IMR-90 (cell line): ENCODE measurements at regions not wholly inside any gene's neighbourhood (a gene's known extent, or its start where the extent isn't known, plus 50 kb on each side); places are given as distances from the start of the nearest gene placed in this dataset.

Source experiments
- ATAC-seq: fragments of 200-7000 bp; cut with Tn5 transposase; 2 replicates; pipeline ENCODE4 v1.9.1; 2020; ENCODE audit warnings: low read depth, mild to moderate bottlenecking, moderate library complexity
- BruUV-seq: library from RNA; stranded (reverse); fragments of 400-500 nt; replicated peaks from 2 replicates; lab custom pipeline; 2021; lab: Mats Ljungman, UMichigan
- CTCF ChIA-PET: fragments of 300-600 bp; formaldehyde crosslinking; extraction: SDS; loops from one replicate; lab custom pipeline; 2021; ENCODE audit warnings: antibody characterized with exemption; lab: Yijun Ruan, JAX
- POLR2A ChIA-PET: fragments of 300-600 bp; sonication (Branson Sonifier 250); formaldehyde crosslinking; loops from one replicate; lab custom pipeline; 2022; ENCODE audit warnings: antibody characterized with exemption; ENCODE audit not compliant: unreplicated experiment; lab: Charles Lee
- DNase-seq: peaks from one replicate; pipeline ENCODE4 v3.0.0; 2013
- H2AFZ ChIP-seq: replicated peaks from 2 replicates; pipeline ENCODE3; 2013; ENCODE audit warnings: low read length, mild to moderate bottlenecking; ENCODE audit not compliant: poor library complexity
- H2AK5ac ChIP-seq: 2 replicates; pipeline ENCODE4 v1.6.1; 2013; ENCODE audit warnings: low read depth, low read length, inconsistent platforms
- H2AK9ac ChIP-seq: replicated peaks from 2 replicates; pipeline ENCODE3; 2013; ENCODE audit warnings: mild to moderate bottlenecking, low read depth, low read length, moderate library complexity; ENCODE audit not compliant: poor library complexity
- H2BK120ac ChIP-seq: 2 replicates; pipeline ENCODE4 v1.6.1; 2013; ENCODE audit warnings: low read depth, low read length, inconsistent platforms
- H2BK15ac ChIP-seq: 3 replicates; pipeline ENCODE4 v1.6.1; 2013; ENCODE audit warnings: low read depth, low read length, inconsistent platforms
- H2BK20ac ChIP-seq: 2 replicates; pipeline ENCODE4 v1.6.1; 2013; ENCODE audit warnings: low read depth, mild to moderate bottlenecking, inconsistent platforms, low read length, moderate library complexity
- H2BK5ac ChIP-seq: 2 replicates; pipeline ENCODE4 v1.6.1; 2013; ENCODE audit warnings: mild to moderate bottlenecking, low read depth, low read length, inconsistent platforms; ENCODE audit not compliant: poor library complexity, severe bottlenecking
- H3K14ac ChIP-seq: replicated peaks from 2 replicates; pipeline ENCODE4 v1.6.1; 2013; ENCODE audit warnings: low read depth, low read length, inconsistent platforms
- H3K18ac ChIP-seq: 2 replicates; pipeline ENCODE4 v1.6.1; 2013; ENCODE audit warnings: low read depth, low read length, control low read depth
- H3K23ac ChIP-seq: 2 replicates; pipeline ENCODE4 v1.6.1; 2013; ENCODE audit warnings: low read depth, low read length, inconsistent platforms
- H3K27ac ChIP-seq: 2 replicates; pipeline ENCODE4 v1.5.1; 2013; ENCODE audit warnings: mild to moderate bottlenecking, control low read depth, low read length; ENCODE audit not compliant: insufficient read depth
- H3K27me3 ChIP-seq: 2 replicates; pipeline ENCODE4 v1.6.1; 2013; ENCODE audit warnings: low read length; ENCODE audit not compliant: control insufficient read depth, insufficient read depth
- H3K36me3 ChIP-seq: 2 replicates; pipeline ENCODE4 v1.6.1; 2013; ENCODE audit warnings: low read length, mixed read lengths; ENCODE audit not compliant: control insufficient read depth, insufficient read depth
- H3K4ac ChIP-seq: 2 replicates; pipeline ENCODE4 v1.6.1; 2013; ENCODE audit warnings: low read depth, low read length, inconsistent platforms
- H3K4me1 ChIP-seq: 2 replicates; pipeline ENCODE4 v1.6.1; 2013; ENCODE audit warnings: low read length, mixed read lengths; ENCODE audit not compliant: control insufficient read depth, insufficient read depth
- H3K4me2 ChIP-seq: 2 replicates; pipeline ENCODE4 v1.6.1; 2013; ENCODE audit warnings: low read depth, mild to moderate bottlenecking, control low read depth, low read length, moderate library complexity
- H3K4me3 ChIP-seq: 2 replicates; pipeline ENCODE4 v1.5.1; 2013; ENCODE audit warnings: low read depth, mild to moderate bottlenecking, control low read depth, low read length, moderate library complexity; ENCODE audit not compliant: insufficient read depth
- H3K56ac ChIP-seq: 2 replicates; pipeline ENCODE4 v1.6.1; 2013; ENCODE audit warnings: low read length, inconsistent platforms; ENCODE audit not compliant: insufficient read depth; ENCODE audit errors: extremely low read depth
- H3K79me1 ChIP-seq, 2 experiments: 2 replicates each; pipeline ENCODE4 v1.6.1; 2013; ENCODE audit warnings: low read length in 2 of 2, inconsistent platforms in 1 of 2, low read depth in 1 of 2
- H3K9ac ChIP-seq: 2 replicates; pipeline ENCODE4 v1.6.1; 2013; ENCODE audit warnings: low read depth, low read length, control low read depth
- H3K9me1 ChIP-seq: 2 replicates; pipeline ENCODE4 v1.6.1; 2013; ENCODE audit warnings: low read length, inconsistent platforms; ENCODE audit not compliant: insufficient read depth
- H3K9me3 ChIP-seq: 2 replicates; pipeline ENCODE4 v1.6.1; 2013; ENCODE audit warnings: low read length; ENCODE audit not compliant: control insufficient read depth, insufficient read depth
- H4K20me1 ChIP-seq: 2 replicates; pipeline ENCODE4 v1.6.1; 2013; ENCODE audit warnings: low read length, inconsistent platforms; ENCODE audit not compliant: insufficient read depth
- H4K5ac ChIP-seq: 2 replicates; pipeline ENCODE4 v1.6.1; 2013; ENCODE audit warnings: mild to moderate bottlenecking, low read depth, low read length, control low read depth
- H4K8ac ChIP-seq, 2 experiments: 2 replicates each; pipeline ENCODE4 v1.6.1; 2013; ENCODE audit warnings: low read depth in 2 of 2, low read length in 2 of 2, control low read depth in 1 of 2, inconsistent platforms in 1 of 2
- H4K91ac ChIP-seq: 2 replicates; pipeline ENCODE4 v1.6.1; 2013; ENCODE audit warnings: low read depth, low read length, inconsistent platforms; ENCODE audit not compliant: insufficient read depth
- CEBPB ChIP-seq: IDR thresholded peaks from 2 replicates; pipeline ENCODE4 v1.6.1; 2012; ENCODE audit warnings: low read depth, low read length, improper control_type of control experiment
- CHD1 ChIP-seq: IDR thresholded peaks from 2 replicates; pipeline ENCODE4 v1.6.1; 2012; ENCODE audit warnings: low read depth, low read length, improper control_type of control experiment
- CTCF ChIP-seq: conservative IDR thresholded peaks from 2 replicates; pipeline ENCODE4 v1.5.1; 2012; ENCODE audit warnings: mild to moderate bottlenecking, low read depth, low read length, improper control_type of control experiment
- ELK1 ChIP-seq: fragments of 150-350 bp; IDR thresholded peaks from 2 replicates; pipeline ENCODE4 v1.6.1; 2016; ENCODE audit warnings: low read depth, mild to moderate bottlenecking, low read length, moderate library complexity, borderline replicate concordance
- MAFK ChIP-seq: IDR thresholded peaks from 2 replicates; pipeline ENCODE4 v1.6.1; 2012; ENCODE audit warnings: low read depth, low read length, improper control_type of control experiment
- MAZ ChIP-seq: IDR thresholded peaks from 2 replicates; pipeline ENCODE4 v1.6.1; 2012; ENCODE audit warnings: low read depth, mild to moderate bottlenecking, low read length, improper control_type of control experiment, moderate library complexity, borderline replicate concordance
- MXI1 ChIP-seq: IDR thresholded peaks from 2 replicates; pipeline ENCODE4 v1.6.1; 2012; ENCODE audit warnings: low read depth, mild to moderate bottlenecking, low read length, moderate library complexity, borderline replicate concordance
- NFE2L2 ChIP-seq: fragments of 150-350 bp; IDR thresholded peaks from 2 replicates; pipeline ENCODE4 v1.6.1; 2016; ENCODE audit warnings: low read depth, mild to moderate bottlenecking, low read length
- POLR2A ChIP-seq: IDR thresholded peaks from 2 replicates; pipeline ENCODE4 v1.6.1; 2012; ENCODE audit warnings: mild to moderate bottlenecking, low read depth, low read length
- RAD21 ChIP-seq: IDR thresholded peaks from 2 replicates; pipeline ENCODE4 v1.6.1; 2012; ENCODE audit warnings: low read length, improper control_type of control experiment
- RCOR1 ChIP-seq: IDR thresholded peaks from 2 replicates; pipeline ENCODE4 v1.6.1; 2012; ENCODE audit warnings: mild to moderate bottlenecking, low read length, improper control_type of control experiment; ENCODE audit not compliant: insufficient replicate concordance
- RFX5 ChIP-seq: IDR thresholded peaks from 2 replicates; pipeline ENCODE4 v1.8.0; 2012; ENCODE audit warnings: low read depth, mild to moderate bottlenecking, low read length, moderate library complexity
- SMC3 ChIP-seq: fragments of 150-350 bp; IDR thresholded peaks from 2 replicates; pipeline ENCODE4 v1.6.1; 2016; ENCODE audit warnings: low read depth, mild to moderate bottlenecking, antibody characterized with exemption, low read length, moderate library complexity
- WGBS, 2 experiments: methylation state at CpG; one replicate each; pipeline versions ENCODE4 v1.1.5 to v1.1.7; 2013; ENCODE audit warnings: missing lambda C conversion rate in 2 of 2; ENCODE audit not compliant: insufficient read length in 1 of 2; ENCODE audit errors: extremely low coverage in 2 of 2; 5-methylcytosine and 5-hydroxymethylcytosine counted together
- dilution Hi-C: fragments of 300-500 bp; cut with HindIII; formaldehyde crosslinking; loops from one replicate; pipeline ENCODE4 v1.14.3; 2018; ENCODE audit warnings: low sequenced_read_pairs; ENCODE audit not compliant: unreplicated experiment
- in situ Hi-C: fragments of 300-500 bp; cut with MboI; formaldehyde crosslinking; loops from 3 replicates; pipeline ENCODE4 v1.14.3; 2019; ENCODE audit warnings: low sequenced_read_pairs, inconsistent platforms, mixed read lengths
- intact Hi-C: fragments of 100-400 bp; cut with micrococcal nuclease; formaldehyde crosslinking; loops from 2 replicates; pipeline ENCODE4 v1.10.0; 2022
- TF ChIP-seq, protein P1 (sequence below): fragments of 150-350 bp; IDR thresholded peaks from 2 replicates; pipeline ENCODE4 v1.6.1; 2017; ENCODE audit warnings: mild to moderate bottlenecking, antibody characterized with exemption, low read length, low read depth

DNA sequence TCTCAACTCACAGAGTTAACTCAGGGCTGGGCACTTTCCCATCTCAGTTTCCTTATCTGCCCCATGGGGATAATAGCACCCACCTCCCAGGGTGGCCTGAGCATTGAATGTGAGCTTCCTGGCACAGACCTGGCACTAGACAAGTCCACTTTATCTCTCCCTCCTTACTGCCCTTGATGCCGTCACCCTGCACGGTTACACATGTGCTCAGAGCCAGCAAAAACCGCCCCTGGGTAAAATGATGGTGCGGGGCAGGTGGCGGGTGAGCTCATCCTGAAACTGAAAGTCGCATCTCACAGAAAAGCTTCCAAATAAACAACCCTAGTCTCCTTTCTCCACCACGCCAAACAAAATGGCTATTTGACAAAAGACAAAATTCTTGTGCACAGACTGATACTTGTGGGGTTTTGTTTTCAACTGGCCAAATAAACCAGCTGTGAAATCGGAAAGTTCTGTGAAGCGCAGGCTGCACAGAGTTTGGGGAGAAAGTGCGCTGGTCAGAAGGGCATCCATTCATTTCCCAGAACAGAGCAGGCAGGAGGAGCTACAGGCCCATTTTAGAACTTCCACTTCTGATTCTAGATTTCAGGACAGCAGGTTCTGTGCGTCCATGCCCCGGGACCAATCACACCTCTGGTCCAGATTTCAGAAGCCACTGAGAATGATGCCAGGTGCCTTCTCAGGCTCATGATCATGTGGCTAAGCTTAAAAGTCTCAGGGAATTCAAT is 138.1 kb downstream of the SHANK2 start (continued):
- TF ChIP-seq CTCF, result no peak
- TF ChIP-seq CHD1, result no peak
- TF ChIP-seq POLR2A, result no peak
- TF ChIP-seq RCOR1, result no peak

GRCh38 chr11:71112990-71113389 is 139.4 kb downstream of the SHANK2 start:
- dilution Hi-C loops (no loop called here), in situ Hi-C loops (no loop called here), intact Hi-C loops (loop anchor here (10.0 kb wide), 1 partner anchor 142 kb away; the partner anchor contains the start of gene SHANK2)
- no peak overlapping the region for H4K5ac ChIP-seq
- H2AFZ ChIP-seq, result no peak overlapping the region
- no peak overlapping the region for H3K56ac ChIP-seq
- H3K27ac ChIP-seq, result no peak overlapping the region
- H3K14ac ChIP-seq, result no peak overlapping the region
- H2AK9ac ChIP-seq, result no peak overlapping the region
- no peak overlapping the region for H2BK15ac ChIP-seq
- BruUV-seq, result no TSS peak
- H3K9me3 ChIP-seq, result no peaks in the 10 kb centered on the region
- no peak overlapping the region for H4K91ac ChIP-seq
- WGBS, 2 experiments, result 61% methylated on average over 7 of the region's 16 CpGs; no CpG with 5 or more reads in 1 of the 2 experiments
- H3K4ac ChIP-seq, result no peak overlapping the region
- H3K4me1 ChIP-seq, result no peaks in the 10 kb centered on the region
- H3K36me3 ChIP-seq, result peaks cover 17% of the 10 kb centered on the region
- ChIA-PET POLR2A (no interaction called here), CTCF (no interaction called here)
- no peaks in the 10 kb centered on the region for H3K27me3 ChIP-seq
- no peak overlapping the region for H3K18ac ChIP-seq
- H3K79me1 ChIP-seq, result no peaks in the 10 kb centered on the region
- H3K4me2 ChIP-seq, result no peak overlapping the region
- no peaks in the 10 kb centered on the region for H4K20me1 ChIP-seq
- H4K8ac ChIP-seq, result no peak overlapping the region
- no peak overlapping the region for H2BK20ac ChIP-seq
- H2BK5ac ChIP-seq, result no peak overlapping the region
- no peak overlapping the region for H3K23ac ChIP-seq
- no peak overlapping the region for H3K9ac ChIP-seq
- no peak overlapping the region for H3K4me3 ChIP-seq
- no peak overlapping the region for H2AK5ac ChIP-seq
- no peak overlapping the region for H2BK120ac ChIP-seq
- DNase-seq (no peak), ATAC-seq (no peak)
- H3K9me1 ChIP-seq, result no peaks in the 10 kb centered on the region
- TF ChIP-seq RAD21 (no peak), CEBPB (no peak), MAFK (no peak), SMC3 (no peak), MAZ (no peak), MXI1 (no peak), NFE2L2 (no peak), POLR2A (no peak), ELK1 (no peak), RFX5 (no peak)
- TF ChIP-seq, protein P1, sequence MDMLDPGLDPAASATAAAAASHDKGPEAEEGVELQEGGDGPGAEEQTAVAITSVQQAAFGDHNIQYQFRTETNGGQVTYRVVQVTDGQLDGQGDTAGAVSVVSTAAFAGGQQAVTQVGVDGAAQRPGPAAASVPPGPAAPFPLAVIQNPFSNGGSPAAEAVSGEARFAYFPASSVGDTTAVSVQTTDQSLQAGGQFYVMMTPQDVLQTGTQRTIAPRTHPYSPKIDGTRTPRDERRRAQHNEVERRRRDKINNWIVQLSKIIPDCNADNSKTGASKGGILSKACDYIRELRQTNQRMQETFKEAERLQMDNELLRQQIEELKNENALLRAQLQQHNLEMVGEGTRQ, result no peak
